ENCODE measurements at regions not wholly inside any gene's neighbourhood (a gene's known extent, or its start where the extent isn't known, plus 50 kb on each side); places are given as distances from the start of the nearest gene placed in this dataset.
"Not testable (repeated sequence)": the region's sequence is repeated elsewhere in the genome, so short reads cannot be mapped to it uniquely, and the experiment has no call there.

GRCh38 chr2:180776921-180777320 is 203.5 kb upstream of the UBE2E3 start:
- no peak for TF ChIP-seq CTCF (IDR thresholded peaks at IDR 0.05; ENCODE audit: insufficient read depth, low read depth, low read length)
- peak; percentile 56 for DNase-seq (ENCODE audit: low read depth)
- no peak overlapping the region for H3K4me3 ChIP-seq (ENCODE audit: low read depth, low read length)

DNA sequence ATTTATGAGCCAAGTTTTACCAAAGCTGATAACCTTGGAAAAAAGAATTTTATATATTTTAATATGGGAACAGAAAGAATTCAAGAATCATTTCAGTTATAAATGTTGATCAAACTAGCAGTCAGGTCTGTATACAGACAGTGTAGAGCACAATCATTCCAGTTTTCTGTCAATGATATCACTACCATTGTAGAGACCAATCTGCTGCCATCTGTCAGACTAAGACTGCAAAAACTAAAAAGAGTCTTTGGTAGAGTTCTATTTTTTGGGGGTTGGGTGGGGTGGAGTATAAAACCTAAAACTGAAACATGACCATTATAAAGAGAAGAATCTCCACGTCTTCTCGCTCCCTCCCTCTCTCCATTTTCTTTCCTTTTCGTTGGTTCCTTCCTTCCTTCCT is 204.7 kb upstream of the UBE2E3 start:
- no peak overlapping the region for H3K4me3 ChIP-seq (ENCODE audit: low read depth, low read length)
- no peak for TF ChIP-seq CTCF (IDR thresholded peaks at IDR 0.05; ENCODE audit: insufficient read depth, low read depth, low read length)
- no peak for DNase-seq (ENCODE audit: low read depth)

- not testable (repeated sequence) for DNase-seq (ENCODE audit: low read depth); H3K4me3 ChIP-seq (ENCODE audit: low read depth, low read length)
These were observed 215.1 kb upstream of the UBE2E3 start for GRCh38 chr2:180765316-180765715.

DNA sequence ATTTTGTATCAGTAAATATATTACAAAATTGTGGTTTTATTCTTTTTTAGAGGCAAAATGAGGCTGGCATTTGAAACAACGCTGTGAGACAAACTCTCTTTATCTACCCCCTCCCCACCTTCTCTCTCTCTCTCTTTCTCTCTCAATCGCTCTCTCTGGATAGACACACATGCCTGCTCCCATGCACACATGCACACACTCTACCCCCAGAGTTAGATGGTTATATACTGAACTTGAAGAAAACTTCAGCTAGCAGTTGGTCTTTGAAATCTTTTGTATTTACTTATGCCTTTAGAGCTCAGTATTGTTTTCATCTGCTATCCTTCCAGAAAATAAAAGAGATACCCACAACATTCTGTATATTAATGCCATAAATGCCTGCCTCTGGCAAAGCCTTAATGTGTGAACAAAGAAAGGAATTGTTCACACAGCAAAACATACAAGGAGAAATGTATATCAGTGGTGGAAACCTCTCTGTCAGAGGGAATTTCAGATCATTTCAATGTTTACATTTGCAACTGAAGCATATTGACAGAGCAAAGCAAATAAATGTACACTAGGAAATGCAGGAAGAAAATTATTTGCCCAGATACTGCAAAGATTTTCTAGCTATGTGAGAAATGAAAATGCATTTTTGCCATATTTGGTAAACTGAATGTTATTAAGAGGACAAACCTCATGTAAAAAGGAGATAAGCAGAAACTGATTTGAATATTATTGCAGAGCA is 217.0 kb upstream of the UBE2E3 start:
- H3K4me3 ChIP-seq (ENCODE audit: low read depth, low read length) = no peak overlapping the region
- DNase-seq (ENCODE audit: low read depth) = no peak
- TF ChIP-seq CTCF (IDR thresholded peaks at IDR 0.05; ENCODE audit: insufficient read depth, low read depth, low read length) = no peak

DNA sequence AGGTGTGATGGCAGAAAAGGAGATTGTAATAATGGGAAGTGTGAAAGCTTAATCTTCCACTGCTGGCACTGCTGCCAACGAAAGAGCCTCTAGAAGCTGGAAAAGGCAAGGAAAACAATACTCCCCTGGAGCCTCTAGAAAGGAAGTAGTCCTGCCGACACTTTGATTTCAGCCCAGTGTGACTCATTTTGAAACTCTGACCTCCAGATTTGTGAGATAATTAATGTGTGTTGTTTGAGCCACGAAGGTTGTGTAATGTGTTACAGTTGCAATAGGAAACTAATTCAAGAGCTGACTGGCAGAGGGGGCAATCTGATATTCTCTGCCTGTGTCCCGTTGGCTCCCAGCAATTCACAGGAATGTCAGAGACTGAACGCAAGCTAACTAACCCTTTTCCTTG is 219.2 kb upstream of the UBE2E3 start:
- DNase-seq (ENCODE audit: low read depth) = peak; percentile 81
- no peak for TF ChIP-seq CTCF (IDR thresholded peaks at IDR 0.05; ENCODE audit: insufficient read depth, low read depth, low read length)
- no peak overlapping the region for H3K4me3 ChIP-seq (ENCODE audit: low read depth, low read length)

DNA sequence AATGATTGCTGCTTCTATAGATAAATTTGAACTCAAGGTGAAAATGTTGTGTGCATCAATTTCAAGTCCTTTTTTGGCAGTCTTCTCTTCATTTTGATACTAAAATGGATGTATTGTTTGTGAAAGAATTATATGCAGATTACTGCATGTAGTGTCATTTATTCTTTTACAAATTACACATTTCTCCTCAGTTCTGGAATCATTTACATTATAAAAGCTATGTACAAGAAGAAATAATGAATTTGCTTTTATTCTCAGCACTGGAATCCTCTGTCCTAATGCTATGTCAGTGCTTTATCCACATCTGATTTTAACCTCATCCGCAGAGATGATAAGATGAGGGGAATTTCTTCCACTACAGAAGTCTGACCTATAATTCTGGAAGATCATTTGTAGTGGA is 220.8 kb upstream of the UBE2E3 start:
- no peak for TF ChIP-seq CTCF (IDR thresholded peaks at IDR 0.05; ENCODE audit: insufficient read depth, low read depth, low read length)
- DNase-seq (ENCODE audit: low read depth) = no peak
- H3K4me3 ChIP-seq (ENCODE audit: low read depth, low read length) = no peak overlapping the region

GRCh38 chr2:180753809-180754761 is 226.3 kb upstream of the UBE2E3 start:
- TF ChIP-seq CTCF (IDR thresholded peaks at IDR 0.05; ENCODE audit: insufficient read depth, low read depth, low read length) = no peak
- no peak for DNase-seq (ENCODE audit: low read depth)
- no peak overlapping the region for H3K4me3 ChIP-seq (ENCODE audit: low read depth, low read length)
